H9 (cell line): ENCODE measurements at regions not wholly inside any gene's neighbourhood (a gene's known extent, or its start where the extent isn't known, plus 50 kb on each side); places are given as distances from the start of the nearest gene placed in this dataset.

Experiments used
- DNase-seq: peaks from one replicate; pipeline ENCODE4 v3.0.0-alpha.2; 2017
- H2AFZ ChIP-seq: one replicate; pipeline ENCODE4 v1.6.1; 2013; ENCODE audit warnings: mild to moderate bottlenecking, low read length, control low read depth, moderate library complexity
- H2AK5ac ChIP-seq: 2 replicates; pipeline ENCODE4 v1.6.1; 2013; ENCODE audit warnings: low read length, control low read depth, mixed read lengths; ENCODE audit not compliant: insufficient read length
- H2BK120ac ChIP-seq: one replicate; pipeline ENCODE4 v1.6.1; 2013; ENCODE audit warnings: low read depth, mild to moderate bottlenecking, low read length, control low read depth, inconsistent platforms; ENCODE audit not compliant: poor library complexity, severe bottlenecking
- H2BK12ac ChIP-seq: 2 replicates; pipeline ENCODE4 v1.6.1; 2013; ENCODE audit warnings: low read length, control low read depth, mixed read lengths, low read depth; ENCODE audit not compliant: insufficient read length
- H2BK15ac ChIP-seq: 2 replicates; pipeline ENCODE4 v1.6.1; 2013; ENCODE audit warnings: low read depth, low read length, control low read depth
- H2BK20ac ChIP-seq: one replicate; pipeline ENCODE4 v1.6.1; 2013; ENCODE audit warnings: low read depth, mild to moderate bottlenecking, low read length, control low read depth, inconsistent platforms; ENCODE audit not compliant: poor library complexity, severe bottlenecking
- H2BK5ac ChIP-seq: 2 replicates; pipeline ENCODE4 v1.6.1; 2013; ENCODE audit warnings: low read length, control low read depth, mixed read lengths; ENCODE audit not compliant: insufficient read length
- H3K14ac ChIP-seq: 2 replicates; pipeline ENCODE4 v1.6.1; 2013; ENCODE audit warnings: low read length, control low read depth; ENCODE audit not compliant: insufficient read depth
- H3K18ac ChIP-seq: 2 replicates; pipeline ENCODE4 v1.6.1; 2013; ENCODE audit warnings: low read depth, mild to moderate bottlenecking, mixed read lengths, low read length, control low read depth; ENCODE audit not compliant: insufficient read length
- H3K23ac ChIP-seq: 2 replicates; pipeline ENCODE4 v1.6.1; 2013; ENCODE audit warnings: low read length, control low read depth, mixed read lengths, low read depth; ENCODE audit not compliant: insufficient read length
- H3K23me2 ChIP-seq: 2 replicates; pipeline ENCODE4 v1.6.1; 2013; ENCODE audit warnings: low read depth, mild to moderate bottlenecking, mixed read lengths, low read length, control low read depth; ENCODE audit not compliant: insufficient read length, poor library complexity, severe bottlenecking
- H3K27ac ChIP-seq: 2 replicates; pipeline ENCODE4 v1.5.1; 2013; ENCODE audit warnings: low read length, control low read depth, mixed read lengths, low read depth; ENCODE audit not compliant: insufficient read length
- H3K27me3 ChIP-seq: 2 replicates; pipeline ENCODE4 v1.6.1; 2013; ENCODE audit warnings: low read length, control low read depth, inconsistent platforms; ENCODE audit not compliant: insufficient read depth
- H3K4ac ChIP-seq: 2 replicates; pipeline ENCODE4 v1.6.1; 2013; ENCODE audit warnings: low read depth, mild to moderate bottlenecking, control low read depth, inconsistent platforms, low read length, moderate library complexity
- H3K4me1 ChIP-seq: 2 replicates; pipeline ENCODE4 v1.6.1; 2013; ENCODE audit warnings: low read length, control low read depth, inconsistent platforms; ENCODE audit not compliant: insufficient read depth
- H3K4me2 ChIP-seq: 2 replicates; pipeline ENCODE4 v1.6.1; 2013; ENCODE audit warnings: low read length, control low read depth, mixed read lengths; ENCODE audit not compliant: insufficient read length, insufficient read depth
- H3K56ac ChIP-seq: 2 replicates; pipeline ENCODE4 v1.6.1; 2013; ENCODE audit warnings: low read depth, mild to moderate bottlenecking, mixed read lengths, low read length, control low read depth; ENCODE audit not compliant: insufficient read length
- H3K79me1 ChIP-seq: 2 replicates; pipeline ENCODE4 v1.6.1; 2013; ENCODE audit warnings: low read depth, mild to moderate bottlenecking, moderate library complexity, low read length, control low read depth, inconsistent platforms; ENCODE audit not compliant: insufficient read depth, poor library complexity, severe bottlenecking
- H3K79me2 ChIP-seq: 2 replicates; pipeline ENCODE4 v1.6.1; 2013; ENCODE audit warnings: low read length, control low read depth, inconsistent platforms; ENCODE audit not compliant: insufficient read depth
- H3K9ac ChIP-seq: 2 replicates; pipeline ENCODE4 v1.6.1; 2013; ENCODE audit warnings: low read length, control low read depth, mixed read lengths; ENCODE audit not compliant: insufficient read length; ENCODE audit errors: extremely low read depth
- H3K9me3 ChIP-seq: one replicate; pipeline ENCODE4 v1.6.1; 2013; ENCODE audit warnings: low read depth, low read length, inconsistent platforms; ENCODE audit not compliant: control insufficient read depth
- H3T11ph ChIP-seq: one replicate; pipeline ENCODE4 v1.6.1; 2013; ENCODE audit warnings: mild to moderate bottlenecking, low read length, control low read depth, inconsistent platforms
- H4K20me1 ChIP-seq: one replicate; pipeline ENCODE4 v1.6.1; 2013; ENCODE audit not compliant: control insufficient read depth, insufficient read length, insufficient read depth
- H4K5ac ChIP-seq: 2 replicates; pipeline ENCODE4 v1.6.1; 2013; ENCODE audit warnings: low read depth, mild to moderate bottlenecking, mixed read lengths, low read length, control low read depth; ENCODE audit not compliant: insufficient read length
- H4K8ac ChIP-seq: replicated peaks from 2 replicates; pipeline ENCODE4 v1.6.1; 2013; ENCODE audit warnings: low read length, control low read depth, mixed read lengths, low read depth; ENCODE audit not compliant: insufficient read length
- H4K91ac ChIP-seq: 2 replicates; pipeline ENCODE4 v1.6.1; 2013; ENCODE audit warnings: low read depth, mild to moderate bottlenecking, moderate library complexity, mixed read lengths, low read length, control low read depth; ENCODE audit not compliant: insufficient read length
- H3K27ac Mint-ChIP-seq, 3 experiments: 2 replicates in 2 of 3; 3 replicates in 1 of 3; pipeline ENCODE4 v1.8.0; 2020 to 2021; ENCODE audit warnings: mixed read lengths in 3 of 3, mild to moderate bottlenecking in 1 of 3, moderate library complexity in 1 of 3
- H3K27me3 Mint-ChIP-seq: 2 replicates; pipeline ENCODE4 v1.8.0; 2021; ENCODE audit warnings: low read depth, mild to moderate bottlenecking, moderate library complexity, mixed read lengths
- H3K36me3 Mint-ChIP-seq, 3 experiments: 2 replicates in 2 of 3; 3 replicates in 1 of 3; pipeline ENCODE4 v1.8.0; 2020 to 2021; ENCODE audit warnings: low read depth in 3 of 3, mixed read lengths in 3 of 3; ENCODE audit not compliant: insufficient read depth in 1 of 3
- H3K4me1 Mint-ChIP-seq, 2 experiments: 2 replicates each; pipeline ENCODE4 v1.8.0; 2020; ENCODE audit warnings: mixed read lengths in 2 of 2
- H3K4me3 Mint-ChIP-seq, 2 experiments: 2 replicates in 1 of 2; 3 replicates in 1 of 2; pipeline ENCODE4 v1.8.0; 2020 to 2021; ENCODE audit warnings: mild to moderate bottlenecking in 2 of 2, mixed read lengths in 2 of 2, moderate library complexity in 1 of 2
- H3K9me3 Mint-ChIP-seq, 2 experiments: 2 replicates in 1 of 2; 3 replicates in 1 of 2; pipeline ENCODE4 v1.8.0; 2020; ENCODE audit warnings: mild to moderate bottlenecking in 2 of 2, mixed read lengths in 2 of 2, moderate library complexity in 1 of 2
- WGBS: extraction: QIAGEN DNeasy Blood & Tissue Kit; methylation state at CpG from one replicate; pipeline ENCODE4 v1.1.7; 2013; ENCODE audit warnings: missing lambda C conversion rate, low lambda C conversion rate, mixed read lengths; ENCODE audit not compliant: insufficient read length; ENCODE audit errors: extremely low coverage; 5-methylcytosine and 5-hydroxymethylcytosine counted together
- TF ChIP-seq, protein P1 (sequence below): fragments of 200-600 bp; sonication (generic); conservative IDR thresholded peaks from 3 replicates; pipeline ENCODE4 v1.8.0; 2021; ENCODE audit warnings: antibody characterized with exemption, mild to moderate bottlenecking

DNA sequence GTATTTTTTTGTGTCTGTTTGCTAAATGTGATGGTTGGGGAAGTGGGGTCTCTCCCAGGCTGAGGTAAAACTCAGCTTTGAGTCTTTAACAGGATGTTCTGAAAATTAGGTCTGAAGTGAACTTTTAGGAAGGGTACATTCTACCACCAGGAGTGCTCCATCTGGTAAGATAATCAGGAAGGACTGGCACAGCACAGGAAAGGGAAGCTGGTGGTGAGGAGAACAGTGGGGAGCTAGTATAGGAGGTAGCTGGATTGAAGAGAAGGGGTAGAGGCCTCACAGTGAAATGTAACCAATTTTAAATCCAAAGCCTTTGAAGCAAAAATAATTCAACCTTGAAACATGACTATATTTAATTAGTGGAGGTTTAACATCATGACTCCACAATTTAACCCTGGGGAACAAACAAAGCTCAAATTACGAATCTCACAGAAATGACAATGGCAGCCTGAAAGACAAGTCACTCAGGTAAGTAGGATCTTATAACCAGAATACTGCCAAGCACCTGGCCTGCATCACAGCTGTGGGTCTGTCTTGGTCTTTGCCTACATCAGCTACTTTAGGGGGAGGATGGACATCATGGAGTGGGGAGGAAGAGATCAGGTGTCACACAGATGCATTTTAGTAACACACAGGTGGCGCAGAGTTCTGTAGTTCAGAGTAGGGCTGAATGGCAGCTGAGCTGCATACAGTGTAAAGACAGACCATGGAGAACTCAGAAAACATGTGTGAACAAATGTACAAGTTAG is 445.3 kb downstream of the DMRT2 start:
- Mint-ChIP-seq H3K27ac (no peak overlapping the region), H3K36me3 (peaks cover 0 to 4% (median 0%) of the 10 kb centered on the region in 3 experiments; a peak in 1 of 7 replicates), H3K4me3 (no peak overlapping the region), H3K27me3 (no peaks in the 10 kb centered on the region; the same call in none of the 2 replicates), H3K4me1 (peaks cover 0 to 6% of the 10 kb centered on the region in 2 experiments; a peak in 2 of 4 replicates), H3K9me3 (peaks cover under 1 to 36% of the 10 kb centered on the region in 2 experiments)
- no peak overlapping the region for H3K4me2 ChIP-seq
- no peak overlapping the region for H4K91ac ChIP-seq
- H3K56ac ChIP-seq = no peak overlapping the region
- no peak overlapping the region for H2BK12ac ChIP-seq
- H3K14ac ChIP-seq = no peak overlapping the region
- no peak overlapping the region for H2BK20ac ChIP-seq
- no peak overlapping the region for H4K5ac ChIP-seq
- WGBS = no CpG with 5 or more reads among the region's 2 CpGs
- H3K79me2 ChIP-seq = no peaks in the 10 kb centered on the region
- TF ChIP-seq, protein P1, sequence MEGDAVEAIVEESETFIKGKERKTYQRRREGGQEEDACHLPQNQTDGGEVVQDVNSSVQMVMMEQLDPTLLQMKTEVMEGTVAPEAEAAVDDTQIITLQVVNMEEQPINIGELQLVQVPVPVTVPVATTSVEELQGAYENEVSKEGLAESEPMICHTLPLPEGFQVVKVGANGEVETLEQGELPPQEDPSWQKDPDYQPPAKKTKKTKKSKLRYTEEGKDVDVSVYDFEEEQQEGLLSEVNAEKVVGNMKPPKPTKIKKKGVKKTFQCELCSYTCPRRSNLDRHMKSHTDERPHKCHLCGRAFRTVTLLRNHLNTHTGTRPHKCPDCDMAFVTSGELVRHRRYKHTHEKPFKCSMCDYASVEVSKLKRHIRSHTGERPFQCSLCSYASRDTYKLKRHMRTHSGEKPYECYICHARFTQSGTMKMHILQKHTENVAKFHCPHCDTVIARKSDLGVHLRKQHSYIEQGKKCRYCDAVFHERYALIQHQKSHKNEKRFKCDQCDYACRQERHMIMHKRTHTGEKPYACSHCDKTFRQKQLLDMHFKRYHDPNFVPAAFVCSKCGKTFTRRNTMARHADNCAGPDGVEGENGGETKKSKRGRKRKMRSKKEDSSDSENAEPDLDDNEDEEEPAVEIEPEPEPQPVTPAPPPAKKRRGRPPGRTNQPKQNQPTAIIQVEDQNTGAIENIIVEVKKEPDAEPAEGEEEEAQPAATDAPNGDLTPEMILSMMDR = no peak
- no peak overlapping the region for H4K8ac ChIP-seq
- H3K4ac ChIP-seq = no peak overlapping the region
- H2AFZ ChIP-seq = no peak overlapping the region
- H2BK5ac ChIP-seq = no peak overlapping the region
- DNase-seq = no peak
- H3K27me3 ChIP-seq = no peaks in the 10 kb centered on the region
- no peak overlapping the region for H3T11ph ChIP-seq
- no peaks in the 10 kb centered on the region for H4K20me1 ChIP-seq
- H3K23me2 ChIP-seq = no peaks in the 10 kb centered on the region
- no peak overlapping the region for H2BK120ac ChIP-seq
- peaks cover 17% of the 10 kb centered on the region for H3K9me3 ChIP-seq
- no peak overlapping the region for H2BK15ac ChIP-seq
- H3K23ac ChIP-seq = no peak overlapping the region
- H3K4me1 ChIP-seq = no peaks in the 10 kb centered on the region; the same call in 1 of the 2 replicates
- H2AK5ac ChIP-seq = no peak overlapping the region
- no peak overlapping the region for H3K27ac ChIP-seq
- H3K9ac ChIP-seq = no peak overlapping the region
- H3K79me1 ChIP-seq = no peaks in the 10 kb centered on the region
- H3K18ac ChIP-seq = no peak overlapping the region
